ENCODE measurements at regions not wholly inside any gene's neighbourhood (a gene's known extent, or its start where the extent isn't known, plus 50 kb on each side); places are given as distances from the start of the nearest gene placed in this dataset.

DNA sequence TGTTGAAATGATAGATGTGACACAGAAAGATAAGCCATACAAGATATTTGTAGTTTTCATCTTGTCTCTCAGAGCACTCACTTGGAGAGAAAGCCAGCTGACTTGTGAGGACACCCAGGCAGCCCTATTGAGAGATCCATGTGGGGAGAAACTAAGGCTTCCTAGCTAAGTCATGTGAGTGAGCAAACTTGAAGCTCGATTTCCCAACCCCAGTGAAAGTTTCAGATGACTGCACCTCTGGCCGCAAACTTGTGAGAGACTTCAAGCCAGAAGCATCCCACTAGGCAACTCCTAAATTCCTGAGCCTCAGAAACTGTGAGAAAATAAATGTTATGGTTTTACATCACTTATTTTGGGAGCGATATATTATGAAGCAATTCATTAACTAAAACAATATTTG lies 832.3 kb downstream of the LTN1 start:
- no peaks in the 10 kb centered on the region for H3K9me3 Mint-ChIP-seq (ENCODE audit: unreplicated experiment)
- TF ChIP-seq, protein P1, sequence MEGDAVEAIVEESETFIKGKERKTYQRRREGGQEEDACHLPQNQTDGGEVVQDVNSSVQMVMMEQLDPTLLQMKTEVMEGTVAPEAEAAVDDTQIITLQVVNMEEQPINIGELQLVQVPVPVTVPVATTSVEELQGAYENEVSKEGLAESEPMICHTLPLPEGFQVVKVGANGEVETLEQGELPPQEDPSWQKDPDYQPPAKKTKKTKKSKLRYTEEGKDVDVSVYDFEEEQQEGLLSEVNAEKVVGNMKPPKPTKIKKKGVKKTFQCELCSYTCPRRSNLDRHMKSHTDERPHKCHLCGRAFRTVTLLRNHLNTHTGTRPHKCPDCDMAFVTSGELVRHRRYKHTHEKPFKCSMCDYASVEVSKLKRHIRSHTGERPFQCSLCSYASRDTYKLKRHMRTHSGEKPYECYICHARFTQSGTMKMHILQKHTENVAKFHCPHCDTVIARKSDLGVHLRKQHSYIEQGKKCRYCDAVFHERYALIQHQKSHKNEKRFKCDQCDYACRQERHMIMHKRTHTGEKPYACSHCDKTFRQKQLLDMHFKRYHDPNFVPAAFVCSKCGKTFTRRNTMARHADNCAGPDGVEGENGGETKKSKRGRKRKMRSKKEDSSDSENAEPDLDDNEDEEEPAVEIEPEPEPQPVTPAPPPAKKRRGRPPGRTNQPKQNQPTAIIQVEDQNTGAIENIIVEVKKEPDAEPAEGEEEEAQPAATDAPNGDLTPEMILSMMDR (IDR thresholded peaks at IDR 0.05; ENCODE audit: partially characterized antibody, unreplicated experiment), result no peak
- no peaks in the 10 kb centered on the region for H3K4me1 Mint-ChIP-seq (ENCODE audit: low read depth, unreplicated experiment)
- no peaks in the 10 kb centered on the region for H3K36me3 Mint-ChIP-seq (ENCODE audit: unreplicated experiment)
- no peak for DNase-seq
- no peak overlapping the region for H3K4me3 Mint-ChIP-seq (ENCODE audit: unreplicated experiment)
- H3K27me3 Mint-ChIP-seq (ENCODE audit: unreplicated experiment), result peaks cover 2% of the 10 kb centered on the region
- H3K27ac Mint-ChIP-seq (ENCODE audit: unreplicated experiment), result no peak overlapping the region

DNA sequence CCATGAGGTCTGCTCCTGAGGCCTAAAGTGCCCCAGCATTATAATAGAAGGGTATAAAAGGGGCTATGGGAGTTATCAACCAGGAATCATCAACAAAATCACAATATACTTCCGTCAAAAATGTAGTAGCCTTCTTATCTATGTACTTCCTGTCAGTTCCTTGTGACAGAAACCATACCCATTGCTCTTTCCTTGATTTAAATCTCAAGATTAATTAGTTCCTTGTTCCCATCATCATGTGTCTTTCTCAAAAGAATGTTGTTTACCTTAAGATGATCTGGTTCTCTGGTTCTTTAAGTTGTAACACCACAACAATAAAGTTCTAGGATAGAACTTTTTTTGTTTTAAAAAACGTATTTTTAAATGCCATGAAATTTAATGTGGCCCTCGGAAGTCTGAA lies 833.3 kb downstream of the LTN1 start:
- Mint-ChIP-seq H3K27me3 (ENCODE audit: unreplicated experiment) (peaks cover 2% of the 10 kb centered on the region), H3K4me3 (ENCODE audit: unreplicated experiment) (no peak overlapping the region), H3K9me3 (ENCODE audit: unreplicated experiment) (no peaks in the 10 kb centered on the region), H3K27ac (ENCODE audit: unreplicated experiment) (no peak overlapping the region), H3K4me1 (ENCODE audit: low read depth, unreplicated experiment) (no peaks in the 10 kb centered on the region), H3K36me3 (ENCODE audit: unreplicated experiment) (no peaks in the 10 kb centered on the region)
- TF ChIP-seq, protein P1 (IDR thresholded peaks at IDR 0.05; ENCODE audit: partially characterized antibody, unreplicated experiment), result no peak
- DNase-seq, result no peak

GRCh38 chr21:28156590-28156989 lies 836.1 kb downstream of the LTN1 start:
- DNase-seq, result no peak
- Mint-ChIP-seq H3K27ac (ENCODE audit: unreplicated experiment) (no peak overlapping the region), H3K27me3 (ENCODE audit: unreplicated experiment) (no peaks in the 10 kb centered on the region), H3K4me3 (ENCODE audit: unreplicated experiment) (no peak overlapping the region), H3K36me3 (ENCODE audit: unreplicated experiment) (no peaks in the 10 kb centered on the region), H3K4me1 (ENCODE audit: low read depth, unreplicated experiment) (no peaks in the 10 kb centered on the region), H3K9me3 (ENCODE audit: unreplicated experiment) (no peaks in the 10 kb centered on the region)
- TF ChIP-seq, protein P1 (IDR thresholded peaks at IDR 0.05; ENCODE audit: partially characterized antibody, unreplicated experiment), result no peak

DNA sequence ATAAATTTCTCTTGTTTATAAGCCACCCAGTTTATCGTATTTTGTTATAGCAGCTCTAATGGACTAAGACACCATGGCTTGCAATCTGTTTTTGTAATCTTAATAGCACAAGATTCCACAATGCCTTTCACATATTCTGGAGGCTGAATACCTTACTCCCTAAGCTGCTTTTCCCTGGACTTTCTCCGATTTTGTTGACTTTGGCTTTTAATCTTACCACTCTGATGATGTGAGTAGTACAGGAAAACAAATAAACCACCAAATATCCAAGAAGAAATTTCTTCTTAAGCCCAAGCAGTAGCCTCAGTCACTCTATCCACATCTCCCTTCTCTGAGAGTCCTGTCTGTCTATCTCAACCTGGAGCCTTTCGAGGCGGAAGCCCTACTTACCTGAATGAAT lies 838.6 kb downstream of the LTN1 start:
- TF ChIP-seq, protein P1 (IDR thresholded peaks at IDR 0.05; ENCODE audit: partially characterized antibody, unreplicated experiment), result no peak
- no peak for DNase-seq
- no peaks in the 10 kb centered on the region for H3K9me3 Mint-ChIP-seq (ENCODE audit: unreplicated experiment)
- H3K36me3 Mint-ChIP-seq (ENCODE audit: unreplicated experiment), result no peaks in the 10 kb centered on the region
- H3K4me3 Mint-ChIP-seq (ENCODE audit: unreplicated experiment), result no peak overlapping the region
- no peak overlapping the region for H3K27ac Mint-ChIP-seq (ENCODE audit: unreplicated experiment)
- H3K27me3 Mint-ChIP-seq (ENCODE audit: unreplicated experiment), result no peaks in the 10 kb centered on the region
- no peaks in the 10 kb centered on the region for H3K4me1 Mint-ChIP-seq (ENCODE audit: low read depth, unreplicated experiment)

- Mint-ChIP-seq H3K27me3 (ENCODE audit: unreplicated experiment) (no peaks in the 10 kb centered on the region), H3K36me3 (ENCODE audit: unreplicated experiment) (no peaks in the 10 kb centered on the region), H3K9me3 (ENCODE audit: unreplicated experiment) (no peaks in the 10 kb centered on the region), H3K4me3 (ENCODE audit: unreplicated experiment) (no peak overlapping the region), H3K27ac (ENCODE audit: unreplicated experiment) (no peak overlapping the region), H3K4me1 (ENCODE audit: low read depth, unreplicated experiment) (no peaks in the 10 kb centered on the region)
- no peak for DNase-seq
- TF ChIP-seq, protein P1 (IDR thresholded peaks at IDR 0.05; ENCODE audit: partially characterized antibody, unreplicated experiment), result no peak
Observed at GRCh38 chr21:28152732-28153131, 839.9 kb downstream of the LTN1 start.
